GM23248 (cell line): ENCODE measurements at regions not wholly inside any gene's neighbourhood (a gene's known extent, or its start where the extent isn't known, plus 50 kb on each side); places are given as distances from the start of the nearest gene placed in this dataset.

ENCODE experiments used
- EZH2 ChIP-seq: fragments of 200-600 bp; sonication (generic); IDR thresholded peaks from 2 replicates; pipeline ENCODE4 v1.6.1; 2018; ENCODE audit warnings: antibody characterized with exemption, mild to moderate bottlenecking; ENCODE audit not compliant: insufficient read depth, poor library complexity, severe bottlenecking
- EZH2phosphoT487 ChIP-seq: fragments of 200-600 bp; sonication (generic); IDR thresholded peaks from 2 replicates; pipeline ENCODE4 v1.6.1; 2018; ENCODE audit warnings: antibody characterized with exemption, moderate library complexity, mild to moderate bottlenecking, low read depth; ENCODE audit not compliant: insufficient read depth

- TF ChIP-seq EZH2phosphoT487 (no peak), EZH2 (no peak)
Measured at GRCh38 chr20:47444584-47444983, 57.1 kb upstream of the NCOA3 start.
